ENCODE measurements at regions not wholly inside any gene's neighbourhood (a gene's known extent, or its start where the extent isn't known, plus 50 kb on each side); places are given as distances from the start of the nearest gene placed in this dataset.

GRCh38 chr6:71045296-71045695, 88.4 kb upstream of the B3GAT2 start:
- Histone ChIP-seq H3K4me3 (no peak overlapping the region), H3K27ac (no peak overlapping the region), H3K4me1 (no peaks in the 10 kb centered on the region), H3K4me2 (no peak overlapping the region), H3K9me3 (no peaks in the 10 kb centered on the region)
- ChIA-PET POLR2A (no interaction called here), CTCF (no interaction called here)
- FAIRE-seq: no peak
- no peak for TF ChIP-seq FOXS1 (CRISPR knock-in tag; IDR thresholded peaks at IDR 0.05)
- TF ChIP-seq, protein P1, sequence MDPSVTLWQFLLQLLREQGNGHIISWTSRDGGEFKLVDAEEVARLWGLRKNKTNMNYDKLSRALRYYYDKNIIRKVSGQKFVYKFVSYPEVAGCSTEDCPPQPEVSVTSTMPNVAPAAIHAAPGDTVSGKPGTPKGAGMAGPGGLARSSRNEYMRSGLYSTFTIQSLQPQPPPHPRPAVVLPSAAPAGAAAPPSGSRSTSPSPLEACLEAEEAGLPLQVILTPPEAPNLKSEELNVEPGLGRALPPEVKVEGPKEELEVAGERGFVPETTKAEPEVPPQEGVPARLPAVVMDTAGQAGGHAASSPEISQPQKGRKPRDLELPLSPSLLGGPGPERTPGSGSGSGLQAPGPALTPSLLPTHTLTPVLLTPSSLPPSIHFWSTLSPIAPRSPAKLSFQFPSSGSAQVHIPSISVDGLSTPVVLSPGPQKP (IDR thresholded peaks at IDR 0.05; ENCODE audit: low read depth, low read length): no peak
- DNase-seq (ENCODE audit: low read depth in 1 of 2, low spot score in 1 of 2): no peak
- 20% methylated on average over 5 of the region's 5 CpGs for WGBS (ENCODE audit: missing lambda C conversion rate)
- ATAC-seq: no peak

GRCh38 chr6:71047417-71047816, 90.6 kb upstream of the B3GAT2 start:
- H3K27ac ChIP-seq: no peak overlapping the region
- FAIRE-seq: no peak
- no peak overlapping the region for H3K4me2 ChIP-seq
- no peak for ATAC-seq
- H3K9me3 ChIP-seq: no peaks in the 10 kb centered on the region
- TF ChIP-seq CHD2 (IDR thresholded peaks at IDR 0.05; ENCODE audit: low read length, partially characterized antibody) (no peak), EHF (CRISPR knock-in tag; IDR thresholded peaks at IDR 0.05) (no peak), NPAS2 (CRISPR knock-in tag; IDR thresholded peaks at IDR 0.05; ENCODE audit: borderline replicate concordance) (no peak), JUNB (IDR thresholded peaks at IDR 0.05) (no peak), MAZ (IDR thresholded peaks at IDR 0.05; ENCODE audit: borderline replicate concordance, low read depth, low read length) (no peak), MYC (IDR thresholded peaks at IDR 0.05; ENCODE audit: borderline replicate concordance, low read length) (no peak), RFX5 (IDR thresholded peaks at IDR 0.05) (no peak), EHMT2 (IDR thresholded peaks at IDR 0.05; ENCODE audit: low read depth) (no peak), GATA3 (IDR thresholded peaks at IDR 0.05; ENCODE audit: borderline replicate concordance) (no peak), MAFK (IDR thresholded peaks at IDR 0.05; ENCODE audit: partially characterized antibody) (no peak), CBX8 (IDR thresholded peaks at IDR 0.05) (no peak), RAD21 (conservative IDR thresholded peaks at IDR 0.05 in 1 of 2, IDR thresholded peaks at IDR 0.05 in 1 of 2) (no peak), KDM1A (IDR thresholded peaks at IDR 0.05; ENCODE audit: low read depth) (no peak), CBX2 (IDR thresholded peaks at IDR 0.05; ENCODE audit: borderline replicate concordance, low read depth) (no peak)
- TF ChIP-seq, protein P2, sequence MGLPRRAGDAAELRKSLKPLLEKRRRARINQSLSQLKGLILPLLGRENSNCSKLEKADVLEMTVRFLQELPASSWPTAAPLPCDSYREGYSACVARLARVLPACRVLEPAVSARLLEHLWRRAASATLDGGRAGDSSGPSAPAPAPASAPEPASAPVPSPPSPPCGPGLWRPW (IDR thresholded peaks at IDR 0.05): no peak
- WGBS (ENCODE audit: missing lambda C conversion rate): 58% methylated on average over 4 of the region's 4 CpGs
- DNase-seq (ENCODE audit: low read depth in 1 of 2, low spot score in 1 of 2): no peak
- ChIA-PET CTCF (interaction anchor here (1.0 kb wide), 1 partner anchor 826 kb away, joined by 3 read pairs; no protein-coding TSS in a partner anchor), POLR2A (no interaction called here)
- no peaks in the 10 kb centered on the region for H3K4me1 ChIP-seq
- H3K4me3 ChIP-seq: no peak overlapping the region

DNA sequence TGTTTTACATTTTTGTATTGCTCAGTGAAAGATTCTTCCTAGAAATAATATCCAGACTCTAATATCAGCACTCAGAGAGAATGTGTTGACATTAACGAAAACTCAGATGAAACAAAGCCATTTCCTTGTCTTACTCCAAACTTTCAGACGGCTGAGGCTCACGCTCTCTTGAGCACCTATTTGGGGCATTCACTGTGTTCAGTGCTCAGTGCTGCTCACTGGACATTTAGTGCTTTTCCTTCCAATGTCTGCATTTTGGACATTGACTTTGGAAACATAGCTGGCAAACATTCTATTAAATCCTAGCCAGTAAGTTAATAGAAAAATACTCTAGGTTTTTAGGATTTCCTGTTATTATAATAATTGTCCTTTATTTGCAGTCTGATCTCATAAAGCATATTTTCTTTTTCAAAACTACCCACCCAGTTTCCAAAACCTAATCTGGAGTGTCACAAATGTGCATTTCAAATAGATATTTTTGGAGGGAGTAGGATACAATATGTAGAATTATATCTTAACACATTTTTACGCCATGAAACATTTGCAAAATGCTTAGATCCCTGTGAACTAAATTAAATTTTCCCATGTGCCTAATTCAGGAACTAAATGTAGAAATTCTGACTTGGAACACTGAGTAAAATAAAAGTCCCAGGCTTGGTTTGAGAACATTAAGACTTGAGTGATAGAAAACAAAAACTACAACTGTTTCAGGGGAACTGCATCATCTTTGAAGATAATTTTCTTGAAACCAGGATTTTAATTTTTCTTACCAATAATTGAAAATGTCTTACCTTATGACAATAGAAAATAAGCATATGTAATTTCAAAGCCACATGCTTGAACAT, 91.7 kb upstream of the B3GAT2 start:
- TF ChIP-seq TFCP2L1 (CRISPR knock-in tag; IDR thresholded peaks at IDR 0.05): no peak
- TF ChIP-seq CHD2 (IDR thresholded peaks at IDR 0.05; ENCODE audit: low read length, partially characterized antibody): no peak
- 61% methylated on average over 4 of the region's 4 CpGs for WGBS (ENCODE audit: missing lambda C conversion rate)
- no peak overlapping the region for H3K27ac ChIP-seq
- FAIRE-seq (no peak), DNase-seq (ENCODE audit: low read depth in 1 of 2, low spot score in 1 of 2) (no peak), ATAC-seq (no peak)
- H3K4me1 ChIP-seq: no peaks in the 10 kb centered on the region
- H3K4me3 ChIP-seq: no peak overlapping the region
- H3K4me2 ChIP-seq: no peak overlapping the region
- H3K9me3 ChIP-seq: no peaks in the 10 kb centered on the region
- POLR2A ChIA-PET: no interaction called here
- CTCF ChIA-PET: interaction anchor here (0.6 kb wide), 1 partner anchor 141 kb away, joined by 3 read pairs; no protein-coding TSS in a partner anchor

- H3K27ac ChIP-seq: no peak overlapping the region
- FAIRE-seq (no peak), ATAC-seq (no peak), DNase-seq (ENCODE audit: low read depth in 1 of 2, low spot score in 1 of 2) (no peak)
- H3K9me3 ChIP-seq: no peaks in the 10 kb centered on the region
- ChIA-PET POLR2A (no interaction called here), CTCF (interaction anchor here (0.6 kb wide), 1 partner anchor 141 kb away, joined by 3 read pairs; no protein-coding TSS in a partner anchor)
- H3K4me1 ChIP-seq: no peaks in the 10 kb centered on the region
- H3K4me2 ChIP-seq: no peak overlapping the region
- 72% methylated on average over 3 of the region's 3 CpGs for WGBS (ENCODE audit: missing lambda C conversion rate)
- H3K4me3 ChIP-seq: no peak overlapping the region
- TF ChIP-seq, protein P2 (IDR thresholded peaks at IDR 0.05): no peak
- no peak for TF ChIP-seq RNF2 (IDR thresholded peaks at IDR 0.05; ENCODE audit: borderline replicate concordance, low read depth)
- TF ChIP-seq BCL3 (IDR thresholded peaks at IDR 0.05): no peak
- no peak for TF ChIP-seq TFCP2L1 (CRISPR knock-in tag; IDR thresholded peaks at IDR 0.05)
- no peak for TF ChIP-seq ZFP36 (IDR thresholded peaks at IDR 0.05; ENCODE audit: borderline replicate concordance, partially characterized antibody)
- TF ChIP-seq, protein P3, sequence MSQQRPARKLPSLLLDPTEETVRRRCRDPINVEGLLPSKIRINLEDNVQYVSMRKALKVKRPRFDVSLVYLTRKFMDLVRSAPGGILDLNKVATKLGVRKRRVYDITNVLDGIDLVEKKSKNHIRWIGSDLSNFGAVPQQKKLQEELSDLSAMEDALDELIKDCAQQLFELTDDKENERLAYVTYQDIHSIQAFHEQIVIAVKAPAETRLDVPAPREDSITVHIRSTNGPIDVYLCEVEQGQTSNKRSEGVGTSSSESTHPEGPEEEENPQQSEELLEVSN (IDR thresholded peaks at IDR 0.05; ENCODE audit: borderline replicate concordance, low read depth): no peak
- TF ChIP-seq MAFK (IDR thresholded peaks at IDR 0.05; ENCODE audit: partially characterized antibody): no peak
Measured at GRCh38 chr6:71049198-71049770, 92.4 kb upstream of the B3GAT2 start.
